Liver (tissue), 8 donors: ENCODE measurements at regions not wholly inside any gene's neighbourhood (a gene's known extent, or its start where the extent isn't known, plus 50 kb on each side); places are given as distances from the start of the nearest gene placed in this dataset.
A peak's percentile ranks its signal among the peaks of the same experiment; 100 is the strongest.

Experiments used
- DNase-seq: peaks from one replicate; pipeline ENCODE4 v3.0.0-alpha.2; 2017; ENCODE audit warnings: low spot score
- H3K27ac ChIP-seq, 2 donors: one replicate each; pipeline ENCODE4 v1.7.0; 2013; ENCODE audit warnings: inconsistent platforms in 2 of 2, low read length in 2 of 2, control low read depth in 1 of 2, low read depth in 1 of 2, mild to moderate bottlenecking in 1 of 2
- H3K27me3 ChIP-seq, 4 donors: one replicate each; pipeline versions ENCODE4 v1.6.1 to v1.7.0; 2013; ENCODE audit warnings: low read length in 3 of 4, inconsistent platforms in 1 of 4, mild to moderate bottlenecking in 1 of 4, moderate library complexity in 1 of 4; ENCODE audit not compliant: control insufficient read depth in 4 of 4, insufficient read depth in 4 of 4
- H3K36me3 ChIP-seq, 4 donors: one replicate each; pipeline versions ENCODE4 v1.6.1 to v1.7.0; 2013; ENCODE audit warnings: low read length in 3 of 4, mild to moderate bottlenecking in 3 of 4, low read depth in 1 of 4, moderate library complexity in 1 of 4; ENCODE audit not compliant: control insufficient read depth in 4 of 4, insufficient read depth in 3 of 4
- H3K4me1 ChIP-seq, 4 donors: one replicate each; pipeline versions ENCODE4 v1.6.1 to v1.7.0; 2013; ENCODE audit warnings: low read length in 3 of 4, mild to moderate bottlenecking in 3 of 4, moderate library complexity in 1 of 4; ENCODE audit not compliant: control insufficient read depth in 4 of 4, insufficient read depth in 4 of 4
- H3K4me3 ChIP-seq, 3 donors: one replicate each; pipeline versions ENCODE4 v1.6.1 to v1.7.0; 2013; ENCODE audit warnings: low read length in 3 of 3, control low read depth in 1 of 3, low read depth in 1 of 3, mild to moderate bottlenecking in 1 of 3
- H3K9ac ChIP-seq, 2 donors: one replicate each; pipeline ENCODE4 v1.7.0; 2013; ENCODE audit warnings: low read length in 2 of 2, mild to moderate bottlenecking in 2 of 2, moderate library complexity in 2 of 2, control low read depth in 1 of 2, low read depth in 1 of 2
- H3K9me3 ChIP-seq, 4 donors: one replicate each; pipeline versions ENCODE4 v1.6.1 to v1.7.0; 2013; ENCODE audit warnings: low read length in 3 of 4; ENCODE audit not compliant: control insufficient read depth in 4 of 4
- ATF3 ChIP-seq: IDR thresholded peaks from 2 replicates; pipeline ENCODE4 v1.6.1; 2016; ENCODE audit warnings: antibody characterized with exemption
- CTCF ChIP-seq: fragments of 150-350 bp; IDR thresholded peaks from 2 replicates; pipeline ENCODE4 v1.5.1; 2017; ENCODE audit warnings: improper control_type of control experiment, low read depth, low read length; ENCODE audit not compliant: missing input control
- EGR1 ChIP-seq, 2 donors: IDR thresholded peaks; 2 replicates each; pipeline ENCODE4 v1.6.1; 2016 to 2018; ENCODE audit warnings: antibody characterized with exemption in 2 of 2, low read depth in 2 of 2
- FOXA2 ChIP-seq: IDR thresholded peaks from 2 replicates; pipeline ENCODE4 v1.6.1; 2016; ENCODE audit warnings: antibody characterized with exemption
- JUND ChIP-seq, 2 donors: IDR thresholded peaks; 2 replicates each; pipeline ENCODE4 v1.6.1; 2016; ENCODE audit warnings: antibody characterized with exemption in 2 of 2
- MAX ChIP-seq: IDR thresholded peaks from 2 replicates; pipeline ENCODE4 v1.6.1; 2016; ENCODE audit warnings: antibody characterized with exemption
- NR2F2 ChIP-seq: IDR thresholded peaks from 2 replicates; pipeline ENCODE4 v1.6.1; 2016; ENCODE audit warnings: antibody characterized with exemption
- REST ChIP-seq: IDR thresholded peaks from 2 replicates; pipeline ENCODE4 v1.6.1; 2016; ENCODE audit warnings: antibody characterized with exemption, mild to moderate bottlenecking
- RXRA ChIP-seq, 2 donors: IDR thresholded peaks; 2 replicates each; pipeline ENCODE4 v1.6.1; 2017 to 2018; ENCODE audit warnings: antibody characterized with exemption in 2 of 2, mild to moderate bottlenecking in 1 of 2
- TAF1 ChIP-seq: conservative IDR thresholded peaks from 2 replicates; pipeline ENCODE4 v1.6.1; 2016; ENCODE audit warnings: antibody characterized with exemption, mild to moderate bottlenecking
- YY1 ChIP-seq: IDR thresholded peaks from 2 replicates; pipeline ENCODE4 v1.6.1; 2016; ENCODE audit warnings: antibody characterized with exemption, mild to moderate bottlenecking
- ZBTB33 ChIP-seq: IDR thresholded peaks from 2 replicates; pipeline ENCODE4 v1.6.1; 2016; ENCODE audit warnings: antibody characterized with exemption
- WGBS: extraction: QIAGEN DNeasy Blood & Tissue Kit; methylation state at CpG from one replicate; pipeline ENCODE4 v1.1.7; 2013; 5-methylcytosine and 5-hydroxymethylcytosine counted together
- donor health status: healthy.
- donor health status: healthy.
- donor health status: healthy.
- donor health status: healthy.
- donor health status: healthy.

- 69% methylated on average over 5 of the region's 5 CpGs for WGBS
- no peak overlapping the region for H3K4me3 ChIP-seq
- H3K36me3 ChIP-seq, result no peaks in the 10 kb centered on the region
- peaks cover 0 to 10% (median 2%) of the 10 kb centered on the region in 4 donors for H3K9me3 ChIP-seq
- no peaks in the 10 kb centered on the region for H3K4me1 ChIP-seq
- TF ChIP-seq ATF3 (no peak), JUND (IDR thresholded peaks at IDR 0.05) (no peak), CTCF (no peak), MAX (no peak), TAF1 (no peak), NR2F2 (no peak)
- no peak overlapping the region for H3K27ac ChIP-seq
- H3K27me3 ChIP-seq, result no peaks in the 10 kb centered on the region
- no peak overlapping the region for H3K9ac ChIP-seq
- DNase-seq, result peak; percentile 30
Observed at GRCh38 chr20:58064411-58065010, 163.9 kb downstream of the ANKRD60 start.

GRCh38 chr20:58059260-58059544, 169.3 kb downstream of the ANKRD60 start:
- WGBS, result 83% methylated on average over 1 of the region's 1 CpG
- Histone ChIP-seq H3K4me1 (no peaks in the 10 kb centered on the region), H3K36me3 (no peaks in the 10 kb centered on the region), H3K27me3 (no peaks in the 10 kb centered on the region), H3K27ac (no peak overlapping the region), H3K9me3 (peaks cover 0 to 10% (median 2%) of the 10 kb centered on the region in 4 donors), H3K9ac (no peak overlapping the region), H3K4me3 (no peak overlapping the region)
- no peak for TF ChIP-seq RXRA (IDR thresholded peaks at IDR 0.05)
- TF ChIP-seq YY1, result no peak
- no peak for TF ChIP-seq FOXA2
- no peak for TF ChIP-seq ZBTB33
- TF ChIP-seq EGR1 (IDR thresholded peaks at IDR 0.05; ENCODE audit: low read depth in 2 of 2), result no peak
- DNase-seq, result peak; percentile 8

GRCh38 chr20:58058421-58059259, 169.8 kb downstream of the ANKRD60 start:
- Histone ChIP-seq H3K4me1 (no peaks in the 10 kb centered on the region), H3K9me3 (peaks cover 0 to 10% (median 2%) of the 10 kb centered on the region in 4 donors), H3K9ac (no peak overlapping the region), H3K27me3 (no peaks in the 10 kb centered on the region), H3K4me3 (no peak overlapping the region), H3K27ac (no peak overlapping the region), H3K36me3 (no peaks in the 10 kb centered on the region)
- 59% methylated on average over 8 of the region's 8 CpGs for WGBS
- DNase-seq, result peak; percentile 26
- TF ChIP-seq EGR1 (IDR thresholded peaks at IDR 0.05; ENCODE audit: low read depth in 2 of 2) (no peak), YY1 (no peak), REST (no peak), ZBTB33 (no peak), TAF1 (no peak), CTCF (no peak)
